ENCODE measurements at regions not wholly inside any gene's neighbourhood (a gene's known extent, or its start where the extent isn't known, plus 50 kb on each side); places are given as distances from the start of the nearest gene placed in this dataset.

- DNase-seq (ENCODE audit: low read depth in 4 of 4, low spot score in 3 of 4): no peak
Measured at GRCh38 chr12:91394903-91395302, 212.3 kb upstream of the DCN start.

GRCh38 chr12:91388573-91388972 lies 206.0 kb upstream of the DCN start:
- peak in 2 of 4 donors; percentile 58 to 65 for DNase-seq (ENCODE audit: low read depth in 4 of 4, low spot score in 3 of 4)

DNA sequence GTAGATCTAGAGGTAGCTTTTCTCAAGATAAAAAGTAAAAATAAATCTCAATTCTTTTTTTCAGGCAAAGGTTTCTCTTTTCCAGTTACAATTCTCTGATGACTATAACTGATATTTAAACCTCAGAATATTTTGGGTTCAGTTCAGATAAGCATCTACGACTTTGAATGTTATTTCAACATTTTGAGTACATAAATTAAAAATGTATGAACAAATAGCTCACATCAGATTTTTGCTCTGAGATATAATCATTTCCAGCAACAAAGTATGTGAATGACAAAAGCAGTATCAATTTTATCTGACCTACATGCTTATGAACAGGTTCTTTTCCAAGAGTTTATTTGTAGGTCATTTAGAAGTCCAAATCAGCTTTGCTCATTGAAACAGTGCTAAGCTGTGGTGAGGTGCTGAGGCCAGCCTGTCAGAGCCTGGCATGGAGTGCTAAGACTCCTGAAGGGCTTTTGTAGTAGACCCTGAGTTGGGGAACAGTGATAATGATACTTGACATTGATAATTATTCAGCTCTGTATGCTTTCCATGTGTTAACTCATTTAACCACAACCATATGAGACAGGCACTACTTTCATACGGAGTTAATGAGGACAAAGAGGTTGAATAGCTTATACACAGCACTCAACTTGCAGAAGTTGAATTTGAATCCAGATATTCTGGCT lies 205.0 kb upstream of the DCN start:
- DNase-seq (ENCODE audit: low read depth in 4 of 4, low spot score in 3 of 4): no peak

DNA sequence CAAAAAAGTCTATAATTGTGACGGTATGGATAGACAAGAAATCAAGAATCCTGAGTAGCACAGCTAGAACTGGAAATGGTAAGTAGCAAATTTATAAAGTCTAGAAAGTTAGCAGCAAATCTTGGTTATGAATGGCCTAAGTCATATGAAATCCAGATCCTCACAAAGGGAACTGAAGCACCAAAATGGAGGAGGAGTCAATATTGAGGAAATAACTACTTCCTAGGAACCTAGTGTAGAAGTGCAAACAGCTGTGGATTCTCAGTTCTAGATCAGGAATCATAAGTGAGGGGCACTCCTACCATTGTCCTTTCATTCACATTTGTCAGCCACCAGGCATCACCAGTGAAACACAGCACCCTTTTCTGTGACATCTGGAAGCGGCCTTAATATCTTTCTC lies 202.2 kb upstream of the DCN start:
- no peak for DNase-seq (ENCODE audit: low read depth in 4 of 4, low spot score in 3 of 4)

DNA sequence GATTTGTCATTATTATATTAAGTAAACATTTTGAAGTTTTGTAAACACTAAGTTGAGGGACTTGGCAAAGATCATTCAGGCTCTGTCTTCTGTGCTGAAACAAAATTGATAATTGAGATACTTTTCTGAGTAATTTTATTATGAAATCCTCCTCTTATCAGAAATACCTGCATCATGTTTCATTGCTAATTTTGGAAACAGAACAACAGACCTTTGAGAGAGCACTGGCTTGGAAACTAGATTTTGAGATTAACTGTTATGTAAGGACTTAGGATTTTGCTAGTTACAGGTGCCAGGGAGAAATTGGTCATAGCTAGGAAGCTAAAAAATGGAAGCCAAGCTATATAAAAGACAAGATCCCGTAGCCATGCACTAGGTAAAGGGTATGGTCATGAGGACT lies 201.7 kb upstream of the DCN start:
- no peak for DNase-seq (ENCODE audit: low read depth in 4 of 4, low spot score in 3 of 4)

DNA sequence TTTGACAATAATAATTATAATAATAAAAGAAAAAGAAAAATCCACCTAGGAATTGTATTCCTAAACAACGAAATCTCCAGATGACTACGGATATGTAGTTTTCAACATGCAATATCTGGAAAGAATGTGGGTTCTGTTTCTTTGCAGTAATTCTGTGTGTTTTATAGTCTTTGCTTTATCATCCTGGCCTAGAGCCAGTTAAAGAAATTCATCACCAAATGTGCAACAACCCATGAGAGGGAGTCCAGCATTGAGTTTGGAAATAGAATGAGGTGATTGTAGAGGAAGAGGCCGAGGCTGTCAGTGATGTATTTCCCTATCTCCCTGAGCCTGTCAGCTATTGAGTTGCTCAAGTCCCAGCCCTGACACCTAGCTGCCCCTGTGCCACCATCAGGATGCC lies 200.5 kb upstream of the DCN start:
- DNase-seq (ENCODE audit: low read depth in 4 of 4, low spot score in 3 of 4): peak in 1 of 4 donors; percentile 50

- DNase-seq (ENCODE audit: low read depth in 4 of 4, low spot score in 3 of 4): peak; percentile 90 to 92 (median 92)
Measured at GRCh38 chr12:91382081-91382543, 199.5 kb upstream of the DCN start.

GRCh38 chr12:91381309-91381804 lies 198.7 kb upstream of the DCN start:
- DNase-seq (ENCODE audit: low read depth in 4 of 4, low spot score in 3 of 4): peak; percentile 84 to 93 (median 90)

DNA sequence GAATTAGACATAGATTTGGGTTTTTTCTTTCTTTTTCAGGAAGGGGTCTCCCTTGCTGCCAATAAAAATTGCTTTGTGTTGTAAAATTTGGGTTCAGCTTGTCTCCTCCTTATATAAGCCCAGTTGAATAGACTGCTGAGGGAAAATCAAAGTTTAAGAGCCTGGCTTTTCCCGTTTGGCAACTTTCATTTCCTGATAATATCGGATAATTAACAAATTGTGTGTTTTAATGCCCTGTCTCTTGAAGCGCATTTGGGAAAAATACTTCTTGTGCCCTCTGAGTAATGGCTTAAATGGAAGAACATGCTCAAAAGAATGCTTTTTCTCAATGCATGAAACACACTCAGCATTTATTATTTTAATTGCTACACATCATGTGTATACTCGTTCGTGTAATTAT lies 198.0 kb upstream of the DCN start:
- DNase-seq (ENCODE audit: low read depth in 4 of 4, low spot score in 3 of 4): peak in 1 of 4 donors; percentile 39

DNA sequence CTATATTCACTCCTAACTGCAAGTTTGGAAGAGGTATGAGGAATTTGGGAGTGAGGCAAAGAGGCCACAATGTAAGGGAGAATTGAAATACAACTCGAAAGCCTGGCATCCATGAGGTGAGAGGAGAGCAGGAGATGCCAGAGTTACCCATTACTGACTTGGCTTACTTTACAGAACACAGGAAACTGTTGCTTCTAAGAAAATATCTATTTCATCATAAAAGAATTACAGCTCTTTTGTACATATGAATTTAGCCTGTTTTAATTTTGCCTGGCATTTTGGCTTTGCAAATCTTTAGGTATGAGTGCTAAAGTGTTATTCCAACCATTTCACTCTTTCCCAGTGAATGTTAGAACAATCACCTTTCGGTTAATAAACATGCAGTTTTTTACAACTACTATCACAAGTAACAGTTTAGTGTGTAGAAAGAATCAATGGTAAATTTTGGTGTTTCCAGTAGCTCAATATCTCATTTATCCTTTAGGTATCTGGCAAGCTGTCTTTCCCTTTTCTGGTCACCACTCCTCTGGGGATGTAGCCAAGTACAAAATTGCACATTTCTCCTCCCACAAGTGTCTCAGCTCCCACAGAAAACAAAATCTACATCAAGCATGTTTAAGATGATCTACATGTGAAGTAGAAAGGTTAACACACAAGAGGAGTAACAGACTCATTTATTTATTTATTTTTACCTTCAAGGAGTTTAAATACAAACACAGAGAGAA lies 196.6 kb upstream of the DCN start:
- no peak for DNase-seq (ENCODE audit: low read depth in 4 of 4, low spot score in 3 of 4)

GRCh38 chr12:91377436-91377835 lies 194.8 kb upstream of the DCN start:
- DNase-seq (ENCODE audit: low read depth in 4 of 4, low spot score in 3 of 4): no peak

GRCh38 chr12:91373086-91373485 lies 190.5 kb upstream of the DCN start:
- DNase-seq (ENCODE audit: low read depth in 4 of 4, low spot score in 3 of 4): no peak

GRCh38 chr12:91370086-91370868 lies 187.7 kb upstream of the DCN start:
- no peak for DNase-seq (ENCODE audit: low read depth in 4 of 4, low spot score in 3 of 4)

- no peak for DNase-seq (ENCODE audit: low read depth in 4 of 4, low spot score in 3 of 4)
Measured at GRCh38 chr12:91368613-91369012, 186.0 kb upstream of the DCN start.

DNA sequence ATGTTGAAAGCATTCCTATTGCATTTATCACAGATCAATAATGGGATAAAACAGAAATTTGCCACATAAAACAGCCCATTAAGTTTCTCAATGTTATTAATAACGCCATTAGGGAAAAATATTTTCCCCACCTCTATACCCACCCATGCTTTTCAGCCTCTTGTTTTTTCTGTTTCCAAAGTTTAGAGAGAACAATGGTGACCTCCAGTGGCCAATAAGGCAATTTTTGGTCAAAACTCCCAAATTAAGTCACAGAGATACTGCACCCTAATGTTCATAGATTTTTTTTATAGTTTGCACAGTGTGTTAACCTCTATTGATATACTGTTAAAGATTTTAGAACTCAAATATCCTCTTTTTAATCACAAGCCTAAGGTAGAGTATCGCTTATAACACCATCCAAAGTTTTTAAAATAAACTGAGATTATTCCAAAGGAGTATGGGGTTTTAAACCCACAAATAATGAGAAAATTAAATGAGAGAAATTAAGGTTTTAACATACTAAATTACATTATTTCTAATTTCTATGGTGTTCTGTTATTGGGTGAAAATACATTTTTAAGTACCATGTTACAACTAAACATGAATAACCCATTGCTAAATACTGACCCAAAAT lies 184.7 kb upstream of the DCN start:
- no peak for DNase-seq (ENCODE audit: low read depth in 4 of 4, low spot score in 3 of 4)

- DNase-seq (ENCODE audit: low read depth in 4 of 4, low spot score in 3 of 4): no peak
Measured at GRCh38 chr12:91364471-91365184, 182.0 kb upstream of the DCN start.

GRCh38 chr12:91361864-91362263 lies 179.2 kb upstream of the DCN start:
- DNase-seq (ENCODE audit: low read depth in 4 of 4, low spot score in 3 of 4): peak in 3 of 4 donors; percentile 32 to 45 (median 44)

GRCh38 chr12:91357381-91357780 lies 174.8 kb upstream of the DCN start:
- DNase-seq (ENCODE audit: low read depth in 4 of 4, low spot score in 3 of 4): no peak

DNA sequence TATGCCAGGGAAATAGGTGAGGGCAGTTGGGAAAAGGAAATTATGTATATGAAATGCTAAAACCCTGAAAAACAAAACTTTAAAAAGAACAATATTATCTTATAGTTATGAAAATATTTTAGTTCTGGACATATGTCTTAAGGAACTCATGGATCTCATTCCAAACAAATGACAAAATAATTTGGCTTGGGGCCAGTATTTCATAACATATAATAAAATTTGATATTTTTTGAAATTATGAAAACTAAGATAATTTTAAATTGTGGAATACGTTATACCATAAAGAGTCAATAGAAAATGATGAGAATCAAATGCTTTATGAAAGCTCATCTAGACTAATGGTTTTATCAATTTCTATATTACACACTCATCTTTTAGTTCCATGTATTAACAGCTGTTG lies 173.8 kb upstream of the DCN start:
- no peak for DNase-seq (ENCODE audit: low read depth in 4 of 4, low spot score in 3 of 4)
